ENCODE measurements at regions not wholly inside any gene's neighbourhood (a gene's known extent, or its start where the extent isn't known, plus 50 kb on each side); places are given as distances from the start of the nearest gene placed in this dataset.

- ChIA-PET POLR2A (ENCODE audit: unreplicated experiment) (no interaction called here), CTCF (no interaction called here)
- Histone ChIP-seq H3K4me2 (no peak overlapping the region), H3K79me2 (ENCODE audit: low read depth) (no peaks in the 10 kb centered on the region), H4K20me1 (ENCODE audit: insufficient read depth) (no peaks in the 10 kb centered on the region), H3K9me2 (ENCODE audit: insufficient read depth) (no peaks in the 10 kb centered on the region), H3K9me3 (ENCODE audit: insufficient read depth, low read depth) (no peaks in the 10 kb centered on the region), H3K27ac (no peak overlapping the region), H3K36me3 (ENCODE audit: low read depth) (no peaks in the 10 kb centered on the region), H2AFZ (no peak overlapping the region), H3K27me3 (ENCODE audit: insufficient read depth, low read depth) (0 out of 2 replicates have a peak, but pooled peaks cover 3% of the 10 kb centered on the region), H3K4me3 (no peak overlapping the region), H3F3A (ENCODE audit: insufficient read depth, low read depth) (no peaks in the 10 kb centered on the region; the same call in 1 of the 2 replicates), H3K4me1 (replicated peaks; ENCODE audit: insufficient read depth) (peaks cover 16% of the 10 kb centered on the region)
- intact Hi-C loops (cut with micrococcal nuclease; ENCODE audit: unreplicated experiment), result no loop called here
- TF ChIP-seq, protein P1, sequence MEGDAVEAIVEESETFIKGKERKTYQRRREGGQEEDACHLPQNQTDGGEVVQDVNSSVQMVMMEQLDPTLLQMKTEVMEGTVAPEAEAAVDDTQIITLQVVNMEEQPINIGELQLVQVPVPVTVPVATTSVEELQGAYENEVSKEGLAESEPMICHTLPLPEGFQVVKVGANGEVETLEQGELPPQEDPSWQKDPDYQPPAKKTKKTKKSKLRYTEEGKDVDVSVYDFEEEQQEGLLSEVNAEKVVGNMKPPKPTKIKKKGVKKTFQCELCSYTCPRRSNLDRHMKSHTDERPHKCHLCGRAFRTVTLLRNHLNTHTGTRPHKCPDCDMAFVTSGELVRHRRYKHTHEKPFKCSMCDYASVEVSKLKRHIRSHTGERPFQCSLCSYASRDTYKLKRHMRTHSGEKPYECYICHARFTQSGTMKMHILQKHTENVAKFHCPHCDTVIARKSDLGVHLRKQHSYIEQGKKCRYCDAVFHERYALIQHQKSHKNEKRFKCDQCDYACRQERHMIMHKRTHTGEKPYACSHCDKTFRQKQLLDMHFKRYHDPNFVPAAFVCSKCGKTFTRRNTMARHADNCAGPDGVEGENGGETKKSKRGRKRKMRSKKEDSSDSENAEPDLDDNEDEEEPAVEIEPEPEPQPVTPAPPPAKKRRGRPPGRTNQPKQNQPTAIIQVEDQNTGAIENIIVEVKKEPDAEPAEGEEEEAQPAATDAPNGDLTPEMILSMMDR (conservative IDR thresholded peaks at IDR 0.05), result no peak
- no peak for TF ChIP-seq EZH2 (IDR thresholded peaks at IDR 0.05; ENCODE audit: low read depth)
- no TSS peak for BruUV-seq (replicated peaks)
- no peak for DNase-seq
Observed at GRCh38 chr5:111676926-111677415, 80.0 kb downstream of the NREP start.

DNA sequence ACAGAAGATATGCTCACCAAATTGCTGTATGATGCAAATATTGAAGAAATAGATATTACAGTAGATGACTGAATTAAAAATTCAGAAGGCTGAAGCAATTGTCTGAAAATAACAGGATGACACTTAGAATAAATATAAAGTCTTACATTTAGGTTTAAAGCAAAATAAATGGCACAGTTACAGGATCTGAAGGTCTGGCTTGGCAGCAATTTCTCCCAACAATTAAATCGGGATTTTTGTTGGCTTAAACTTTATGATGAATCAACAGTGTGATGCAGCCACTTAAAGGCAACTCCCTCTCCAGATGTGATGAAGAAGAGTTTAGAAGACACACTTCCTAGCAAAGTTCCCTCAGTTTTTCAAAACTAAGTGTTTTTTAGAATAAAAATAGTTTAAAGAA lies 80.5 kb downstream of the NREP start:
- H3K36me3 ChIP-seq (ENCODE audit: low read depth), result no peaks in the 10 kb centered on the region
- no peaks in the 10 kb centered on the region; the same call in 1 of the 2 replicates for H3F3A ChIP-seq (ENCODE audit: insufficient read depth, low read depth)
- TF ChIP-seq, protein P1 (conservative IDR thresholded peaks at IDR 0.05), result no peak
- TF ChIP-seq EZH2 (IDR thresholded peaks at IDR 0.05; ENCODE audit: low read depth), result no peak
- H3K27ac ChIP-seq, result no peak overlapping the region
- no peak overlapping the region for H2AFZ ChIP-seq
- CTCF ChIA-PET, result no interaction called here
- H4K20me1 ChIP-seq (ENCODE audit: insufficient read depth), result no peaks in the 10 kb centered on the region
- 0 out of 2 replicates have a peak, but pooled peaks cover 3% of the 10 kb centered on the region for H3K27me3 ChIP-seq (ENCODE audit: insufficient read depth, low read depth)
- DNase-seq, result no peak
- intact Hi-C loops (cut with micrococcal nuclease; ENCODE audit: unreplicated experiment), result no loop called here
- POLR2A ChIA-PET (ENCODE audit: unreplicated experiment), result no interaction called here
- no TSS peak for BruUV-seq (replicated peaks)
- peaks cover 11% of the 10 kb centered on the region for H3K4me1 ChIP-seq (replicated peaks; ENCODE audit: insufficient read depth)
- no peak overlapping the region for H3K4me2 ChIP-seq
- no peak overlapping the region for H3K4me3 ChIP-seq
- no peaks in the 10 kb centered on the region for H3K79me2 ChIP-seq (ENCODE audit: low read depth)
- no peaks in the 10 kb centered on the region for H3K9me2 ChIP-seq (ENCODE audit: insufficient read depth)
- no peaks in the 10 kb centered on the region for H3K9me3 ChIP-seq (ENCODE audit: insufficient read depth, low read depth)

GRCh38 chr5:111675201-111675934 lies 81.6 kb downstream of the NREP start:
- H3K9me2 ChIP-seq (ENCODE audit: insufficient read depth), result no peaks in the 10 kb centered on the region
- H3K4me3 ChIP-seq, result no peak overlapping the region
- no peak for TF ChIP-seq EZH2 (IDR thresholded peaks at IDR 0.05; ENCODE audit: low read depth)
- TF ChIP-seq, protein P1 (conservative IDR thresholded peaks at IDR 0.05), result no peak
- no TSS peak for BruUV-seq (replicated peaks)
- H3K36me3 ChIP-seq (ENCODE audit: low read depth), result no peaks in the 10 kb centered on the region
- DNase-seq, result no peak
- H3K27ac ChIP-seq, result no peak overlapping the region
- no peaks in the 10 kb centered on the region for H3K9me3 ChIP-seq (ENCODE audit: insufficient read depth, low read depth)
- CTCF ChIA-PET, result no interaction called here
- H2AFZ ChIP-seq, result no peak overlapping the region
- POLR2A ChIA-PET (ENCODE audit: unreplicated experiment), result no interaction called here
- no peak overlapping the region for H3K4me2 ChIP-seq
- H3K79me2 ChIP-seq (ENCODE audit: low read depth), result no peaks in the 10 kb centered on the region
- peaks cover 6% of the 10 kb centered on the region; the same call in 1 of the 2 replicates for H3K4me1 ChIP-seq (replicated peaks; ENCODE audit: insufficient read depth)
- H3K27me3 ChIP-seq (ENCODE audit: insufficient read depth, low read depth), result 0 out of 2 replicates have a peak, but pooled peaks cover 3% of the 10 kb centered on the region
- H4K20me1 ChIP-seq (ENCODE audit: insufficient read depth), result no peaks in the 10 kb centered on the region
- intact Hi-C loops (cut with micrococcal nuclease; ENCODE audit: unreplicated experiment), result no loop called here
- H3F3A ChIP-seq (ENCODE audit: insufficient read depth, low read depth), result no peaks in the 10 kb centered on the region; the same call in 1 of the 2 replicates
